ENCODE measurements at regions not wholly inside any gene's neighbourhood (a gene's known extent, or its start where the extent isn't known, plus 50 kb on each side); places are given as distances from the start of the nearest gene placed in this dataset.

- no peak; the same call in 2 of the 3 replicates for ATAC-seq
- Mint-ChIP-seq H3K9me3 (peaks cover 17% of the 10 kb centered on the region), H3K4me1 (peaks cover 5% of the 10 kb centered on the region; the same call in 2 of the 3 replicates), H3K4me3 (no peak overlapping the region), H3K27me3 (ENCODE audit: insufficient read depth, low read depth, poor library complexity) (no peaks in the 10 kb centered on the region), H3K36me3 (ENCODE audit: low read depth) (peaks cover 11% of the 10 kb centered on the region), H3K27ac (no peak overlapping the region)
- Histone ChIP-seq H2AFZ (no peak overlapping the region), H3K27ac (ENCODE audit: low read depth) (no peak overlapping the region), H3K27me3 (ENCODE audit: insufficient read depth) (no peaks in the 10 kb centered on the region), H3K9me2 (ENCODE audit: insufficient read depth) (no peaks in the 10 kb centered on the region; the same call in 1 of the 2 replicates), H3F3A (replicated peaks; ENCODE audit: low read depth) (no peaks in the 10 kb centered on the region), H3K36me3 (ENCODE audit: insufficient read depth) (no peaks in the 10 kb centered on the region; the same call in 1 of the 2 replicates), H3K79me2 (replicated peaks; ENCODE audit: insufficient read depth) (no peaks in the 10 kb centered on the region), H3K4me1 (ENCODE audit: insufficient read depth) (no peaks in the 10 kb centered on the region), H3K4me2 (no peak overlapping the region), H4K20me1 (replicated peaks; ENCODE audit: insufficient read depth) (no peaks in the 10 kb centered on the region), H3K4me3 (no peak overlapping the region)
- TF ChIP-seq REST (IDR thresholded peaks at IDR 0.05; ENCODE audit: unreplicated experiment), result no peak
- DNase-seq (ENCODE audit: low spot score), result no peak
Observed at GRCh38 chr13:111050539-111050879, 64.6 kb upstream of the ARHGEF7 start.

- H3K4me3 ChIP-seq, result no peak overlapping the region
- TF ChIP-seq REST (IDR thresholded peaks at IDR 0.05; ENCODE audit: unreplicated experiment) (no peak), CTCF (conservative IDR thresholded peaks at IDR 0.05; ENCODE audit: low read depth in 2 of 2) (peak; percentile 64 to 67)
- no peaks in the 10 kb centered on the region for H3F3A ChIP-seq (replicated peaks; ENCODE audit: low read depth)
- no peak overlapping the region for H3K27ac Mint-ChIP-seq
- H3K4me1 Mint-ChIP-seq, result peaks cover 5% of the 10 kb centered on the region; the same call in 2 of the 3 replicates
- DNase-seq (ENCODE audit: low spot score) (peak; percentile 66), ATAC-seq (peak; percentile 76)
- H3K4me2 ChIP-seq, result no peak overlapping the region
- H3K27me3 ChIP-seq (ENCODE audit: insufficient read depth), result no peaks in the 10 kb centered on the region
- H3K27ac ChIP-seq (ENCODE audit: low read depth), result no peak overlapping the region
- H4K20me1 ChIP-seq (replicated peaks; ENCODE audit: insufficient read depth), result no peaks in the 10 kb centered on the region
- H3K9me3 Mint-ChIP-seq, result peaks cover 22% of the 10 kb centered on the region
- no peaks in the 10 kb centered on the region for H3K4me1 ChIP-seq (ENCODE audit: insufficient read depth)
- H3K9me2 ChIP-seq (ENCODE audit: insufficient read depth), result no peaks in the 10 kb centered on the region; the same call in 1 of the 2 replicates
- peaks cover 15% of the 10 kb centered on the region for H3K36me3 Mint-ChIP-seq (ENCODE audit: low read depth)
- no peaks in the 10 kb centered on the region; the same call in 1 of the 2 replicates for H3K36me3 ChIP-seq (ENCODE audit: insufficient read depth)
- no peak overlapping the region for H3K4me3 Mint-ChIP-seq
- no peaks in the 10 kb centered on the region for H3K79me2 ChIP-seq (replicated peaks; ENCODE audit: insufficient read depth)
- no peak overlapping the region for H2AFZ ChIP-seq
- H3K27me3 Mint-ChIP-seq (ENCODE audit: insufficient read depth, low read depth, poor library complexity), result no peaks in the 10 kb centered on the region
Observed at GRCh38 chr13:111049791-111050538, 65.1 kb upstream of the ARHGEF7 start.

Measured in GM23338 (cell line).